Upper lobe of left lung (tissue), 4 donors: ENCODE measurements at regions not wholly inside any gene's neighbourhood (a gene's known extent, or its start where the extent isn't known, plus 50 kb on each side); places are given as distances from the start of the nearest gene placed in this dataset.

ENCODE experiments used
- CTCF ChIP-seq, 6 experiments: fragments of 450-650 bp in 4 of 6; fragments of 200-600 bp in 2 of 6; sonication (generic) in 2 of 6; IDR thresholded peaks; one replicate each; pipeline ENCODE4 v1.5.1; 2016 to 2019; ENCODE audit warnings: antibody characterized with exemption in 6 of 6
- EP300 ChIP-seq, 4 donors: sonication (generic); formaldehyde crosslinking; IDR thresholded peaks; one replicate each; pipeline ENCODE4 v1.5.1; 2017; ENCODE audit warnings: antibody characterized with exemption in 4 of 4, control low read depth in 2 of 4
- POLR2AphosphoS5 ChIP-seq, 2 donors: sonication (generic); formaldehyde crosslinking; IDR thresholded peaks; one replicate each; pipeline ENCODE4 v1.5.1; 2017; ENCODE audit warnings: antibody characterized with exemption in 2 of 2

GRCh38 chr15:47411733-47412132 is 305.6 kb upstream of the SEMA6D start:
- TF ChIP-seq POLR2AphosphoS5 (IDR thresholded peaks at IDR 0.05): no peak
- TF ChIP-seq CTCF (IDR thresholded peaks at IDR 0.05): no peak
- TF ChIP-seq EP300 (IDR thresholded peaks at IDR 0.05): no peak
